CD14-positive monocyte (primary cell): ENCODE measurements at regions not wholly inside any gene's neighbourhood (a gene's known extent, or its start where the extent isn't known, plus 50 kb on each side); places are given as distances from the start of the nearest gene placed in this dataset.

ENCODE experiments used
- DNase-seq, 3 donors: peaks; one replicate each; pipeline ENCODE4 v3.0.0-alpha.2; 2011 to 2022
- H2AFZ ChIP-seq: 2 replicates; pipeline ENCODE4 v1.6.0; 2012; ENCODE audit warnings: mild to moderate bottlenecking, low read depth, low read length, inconsistent platforms; ENCODE audit not compliant: insufficient read depth, poor library complexity, severe bottlenecking
- H3K27ac ChIP-seq, 2 donors: 1 replicate in 1 of 2; 2 replicates in 1 of 2; pipeline ENCODE4 v1.5.1; 2012 to 2013; ENCODE audit warnings: low read length in 2 of 2, control low read depth in 1 of 2, inconsistent platforms in 1 of 2, low read depth in 1 of 2, mild to moderate bottlenecking in 1 of 2
- H3K27me3 ChIP-seq, 2 donors: one replicate each; pipeline versions ENCODE4 v1.6.0 to v1.6.1; 2011 to 2013; ENCODE audit warnings: low read length in 2 of 2; ENCODE audit not compliant: control insufficient read depth in 2 of 2, insufficient read depth in 2 of 2
- H3K36me3 ChIP-seq, 2 donors: replicated peaks in 1 of 2; 1 replicate in 1 of 2; 2 replicates in 1 of 2; pipeline versions ENCODE4 v1.5.1 to v1.6.1; 2012 to 2013; ENCODE audit warnings: low read length in 2 of 2, control low read depth in 1 of 2, inconsistent platforms in 1 of 2, mild to moderate bottlenecking in 1 of 2; ENCODE audit not compliant: insufficient read depth in 2 of 2, control insufficient read depth in 1 of 2
- H3K4me1 ChIP-seq, 2 donors: 1 replicate in 1 of 2; 2 replicates in 1 of 2; pipeline versions ENCODE4 v1.5.1 to v1.6.1; 2012 to 2013; ENCODE audit warnings: low read length in 2 of 2, control low read depth in 1 of 2, inconsistent platforms in 1 of 2, mild to moderate bottlenecking in 1 of 2, moderate library complexity in 1 of 2; ENCODE audit not compliant: insufficient read depth in 2 of 2, control insufficient read depth in 1 of 2
- H3K4me2 ChIP-seq: replicated peaks from 2 replicates; pipeline ENCODE3; 2012; ENCODE audit warnings: low read length, moderate library complexity, mild to moderate bottlenecking; ENCODE audit not compliant: poor library complexity, severe bottlenecking; ENCODE audit errors: extremely low read depth
- H3K4me3 ChIP-seq, 3 experiments: fragments of 200-600 bp in 1 of 3; sonication (generic) in 1 of 3; replicated peaks in 1 of 3; 1 replicate in 2 of 3; 2 replicates in 1 of 3; pipeline ENCODE4 v1.5.1; 2011 to 2013; ENCODE audit warnings: low read length in 3 of 3, mild to moderate bottlenecking in 3 of 3, control low read depth in 2 of 3, low read depth in 2 of 3, inconsistent platforms in 1 of 3, moderate library complexity in 1 of 3
- H3K79me2 ChIP-seq: 2 replicates; pipeline ENCODE4 v1.6.0; 2012; ENCODE audit warnings: mild to moderate bottlenecking, control low read depth, inconsistent platforms, low read length, moderate library complexity; ENCODE audit not compliant: insufficient read depth
- H3K9ac ChIP-seq: 2 replicates; pipeline ENCODE4 v1.6.0; 2017; ENCODE audit warnings: low read length, mild to moderate bottlenecking; ENCODE audit not compliant: insufficient read depth, poor library complexity, severe bottlenecking
- H3K9me3 ChIP-seq, 2 donors: replicated peaks in 1 of 2; 1 replicate in 1 of 2; 2 replicates in 1 of 2; pipeline versions ENCODE4 v1.5.1 to v1.6.1; 2012 to 2013; ENCODE audit warnings: low read length in 2 of 2, control low read depth in 1 of 2; ENCODE audit not compliant: control insufficient read depth in 1 of 2, insufficient read depth in 1 of 2
- H4K20me1 ChIP-seq: 2 replicates; pipeline ENCODE4 v1.6.0; 2012; ENCODE audit warnings: mild to moderate bottlenecking, low read length, control low read depth, moderate library complexity; ENCODE audit not compliant: insufficient read depth
- H3K27ac Mint-ChIP-seq, 7 donors: one replicate each; pipeline ENCODE4 v1.8.0; 2020; ENCODE audit warnings: mild to moderate bottlenecking in 7 of 7, mixed read lengths in 7 of 7, moderate library complexity in 6 of 7, inconsistent platforms in 2 of 7
- H3K27me3 Mint-ChIP-seq, 3 donors: one replicate each; pipeline ENCODE4 v1.8.0; 2021 to 2022; ENCODE audit warnings: low read depth in 3 of 3, mild to moderate bottlenecking in 3 of 3, mixed read lengths in 3 of 3, moderate library complexity in 3 of 3, inconsistent platforms in 1 of 3
- H3K36me3 Mint-ChIP-seq, 2 donors: one replicate each; pipeline ENCODE4 v1.8.0; 2020; ENCODE audit warnings: mixed read lengths in 2 of 2, inconsistent platforms in 1 of 2, mild to moderate bottlenecking in 1 of 2
- H3K4me1 Mint-ChIP-seq: one replicate; pipeline ENCODE4 v1.8.0; 2020; ENCODE audit warnings: mild to moderate bottlenecking, mixed read lengths
- H3K4me3 Mint-ChIP-seq, 2 donors: one replicate each; pipeline ENCODE4 v1.8.0; 2020; ENCODE audit warnings: mild to moderate bottlenecking in 2 of 2, mixed read lengths in 2 of 2, moderate library complexity in 1 of 2
- H3K9me3 Mint-ChIP-seq, 7 donors: one replicate each; pipeline ENCODE4 v1.8.0; 2020 to 2022; ENCODE audit warnings: mixed read lengths in 7 of 7, mild to moderate bottlenecking in 6 of 7, moderate library complexity in 6 of 7, inconsistent platforms in 2 of 7
- WGBS: methylation state at CpG from one replicate; pipeline ENCODE4 v1.1.5; 2013; ENCODE audit warnings: missing lambda C conversion rate; ENCODE audit not compliant: insufficient coverage; 5-methylcytosine and 5-hydroxymethylcytosine counted together
- intact Hi-C, 2 donors: fragments of 100-400 bp; cut with micrococcal nuclease; formaldehyde crosslinking; loops; one replicate each; pipeline versions ENCODE4 v1.15.0 to v1.15.1; 2023
- TF ChIP-seq, protein P1 (sequence below): fragments of 200-600 bp; IDR thresholded peaks from one replicate; pipeline ENCODE4 v1.8.0; 2022; ENCODE audit warnings: antibody characterized with exemption, mild to moderate bottlenecking

DNA sequence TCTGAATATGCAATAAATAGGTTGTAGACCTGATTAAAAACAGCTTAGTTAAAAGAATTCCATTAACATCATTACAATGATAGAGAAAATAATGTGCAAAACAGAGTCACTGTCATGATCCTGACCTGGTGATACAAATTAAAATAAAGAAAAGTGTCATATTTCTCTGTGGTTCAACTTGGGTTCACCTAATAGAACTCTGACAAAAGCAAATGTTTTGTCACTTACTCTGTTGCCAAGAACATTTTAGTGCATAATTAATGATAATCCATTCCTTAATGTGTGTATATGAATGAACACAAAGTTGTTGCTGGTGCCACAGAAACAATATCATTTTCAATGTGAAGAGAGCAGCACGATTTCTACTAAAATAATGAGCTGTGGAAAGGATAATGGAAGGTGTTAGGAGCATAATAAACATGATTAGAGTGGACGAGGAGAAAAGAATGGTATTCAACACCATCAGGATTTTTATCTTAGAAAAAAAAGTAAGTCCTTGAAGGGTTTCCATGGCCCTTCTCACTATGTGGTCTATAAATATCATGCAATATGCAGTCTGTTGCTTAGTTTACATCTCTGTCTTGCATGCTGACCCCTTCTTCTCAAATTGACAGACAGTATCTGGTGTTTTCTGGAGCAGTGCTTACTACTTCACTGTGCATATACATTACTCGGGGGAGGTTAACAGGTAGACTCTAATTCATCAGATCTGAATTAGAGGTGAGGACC lies 656.6 kb upstream of the MMS22L start:
- intact Hi-C loops: no loop called here
- H3K4me3 Mint-ChIP-seq: no peak overlapping the region
- H3K4me2 ChIP-seq: no peak overlapping the region
- no peaks in the 10 kb centered on the region for H3K27me3 ChIP-seq
- H3K9me3 ChIP-seq: no peaks in the 10 kb centered on the region
- H3K4me1 Mint-ChIP-seq: no peaks in the 10 kb centered on the region
- no peaks in the 10 kb centered on the region for H3K36me3 ChIP-seq
- H3K27ac Mint-ChIP-seq: no peak overlapping the region
- H4K20me1 ChIP-seq: no peaks in the 10 kb centered on the region
- H3K79me2 ChIP-seq: no peaks in the 10 kb centered on the region
- H3K27me3 Mint-ChIP-seq: no peaks in the 10 kb centered on the region
- H3K27ac ChIP-seq: no peak overlapping the region
- H3K4me3 ChIP-seq: no peak overlapping the region
- no peaks in the 10 kb centered on the region for H3K36me3 Mint-ChIP-seq
- H3K9me3 Mint-ChIP-seq: no peaks in the 10 kb centered on the region
- H3K4me1 ChIP-seq: no peaks in the 10 kb centered on the region
- DNase-seq: no peak
- H2AFZ ChIP-seq: no peak overlapping the region
- 80% methylated on average over 1 of the region's 3 CpGs for WGBS
- H3K9ac ChIP-seq: no peak overlapping the region
- TF ChIP-seq, protein P1, sequence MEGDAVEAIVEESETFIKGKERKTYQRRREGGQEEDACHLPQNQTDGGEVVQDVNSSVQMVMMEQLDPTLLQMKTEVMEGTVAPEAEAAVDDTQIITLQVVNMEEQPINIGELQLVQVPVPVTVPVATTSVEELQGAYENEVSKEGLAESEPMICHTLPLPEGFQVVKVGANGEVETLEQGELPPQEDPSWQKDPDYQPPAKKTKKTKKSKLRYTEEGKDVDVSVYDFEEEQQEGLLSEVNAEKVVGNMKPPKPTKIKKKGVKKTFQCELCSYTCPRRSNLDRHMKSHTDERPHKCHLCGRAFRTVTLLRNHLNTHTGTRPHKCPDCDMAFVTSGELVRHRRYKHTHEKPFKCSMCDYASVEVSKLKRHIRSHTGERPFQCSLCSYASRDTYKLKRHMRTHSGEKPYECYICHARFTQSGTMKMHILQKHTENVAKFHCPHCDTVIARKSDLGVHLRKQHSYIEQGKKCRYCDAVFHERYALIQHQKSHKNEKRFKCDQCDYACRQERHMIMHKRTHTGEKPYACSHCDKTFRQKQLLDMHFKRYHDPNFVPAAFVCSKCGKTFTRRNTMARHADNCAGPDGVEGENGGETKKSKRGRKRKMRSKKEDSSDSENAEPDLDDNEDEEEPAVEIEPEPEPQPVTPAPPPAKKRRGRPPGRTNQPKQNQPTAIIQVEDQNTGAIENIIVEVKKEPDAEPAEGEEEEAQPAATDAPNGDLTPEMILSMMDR: no peak

DNA sequence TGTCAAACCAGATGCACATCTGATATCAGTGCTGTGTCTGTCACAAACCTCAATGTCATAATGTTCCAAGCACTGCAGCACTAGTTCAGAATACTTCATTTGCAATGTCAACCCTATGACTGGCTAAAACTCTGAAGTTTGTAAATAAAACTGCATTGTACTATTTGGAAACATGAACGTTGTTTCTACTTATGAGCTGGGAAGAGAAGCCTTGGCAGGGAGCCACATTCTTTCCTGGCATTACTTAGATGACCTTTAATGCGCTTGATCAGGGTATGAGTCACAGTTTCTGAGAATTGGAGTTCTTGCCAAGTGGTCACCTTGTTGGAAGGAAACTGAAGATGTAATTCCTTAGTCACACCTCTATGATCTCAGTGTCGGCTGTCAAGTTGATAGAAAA lies 664.8 kb upstream of the MMS22L start:
- Mint-ChIP-seq H3K4me3 (no peak overlapping the region), H3K27me3 (no peaks in the 10 kb centered on the region), H3K9me3 (no peaks in the 10 kb centered on the region), H3K36me3 (no peaks in the 10 kb centered on the region), H3K27ac (no peak overlapping the region), H3K4me1 (no peaks in the 10 kb centered on the region)
- no peak overlapping the region for H3K9ac ChIP-seq
- no peaks in the 10 kb centered on the region for H3K36me3 ChIP-seq
- no peaks in the 10 kb centered on the region for H3K9me3 ChIP-seq
- H4K20me1 ChIP-seq: no peaks in the 10 kb centered on the region
- no peak overlapping the region for H3K4me3 ChIP-seq
- DNase-seq: no peak
- WGBS: 100% methylated on average over 1 of the region's 3 CpGs
- TF ChIP-seq, protein P1: no peak
- no peaks in the 10 kb centered on the region for H3K27me3 ChIP-seq
- no peaks in the 10 kb centered on the region for H3K79me2 ChIP-seq
- no peak overlapping the region for H3K27ac ChIP-seq
- no peak overlapping the region for H2AFZ ChIP-seq
- intact Hi-C loops: no loop called here
- no peak overlapping the region for H3K4me2 ChIP-seq
- no peaks in the 10 kb centered on the region for H3K4me1 ChIP-seq
